Epithelial cell of proximal tubule (primary cell): ENCODE measurements at regions not wholly inside any gene's neighbourhood (a gene's known extent, or its start where the extent isn't known, plus 50 kb on each side); places are given as distances from the start of the nearest gene placed in this dataset.

Source experiments
- DNase-seq: peaks from one replicate; pipeline ENCODE4 v3.0.0-alpha.2; 2011; ENCODE audit warnings: low read depth
- H3K4me3 ChIP-seq: 2 replicates; pipeline ENCODE4 v1.5.1; 2011; ENCODE audit warnings: low read depth, mild to moderate bottlenecking, low read length
- CTCF ChIP-seq: conservative IDR thresholded peaks from 2 replicates; pipeline ENCODE4 v1.5.1; 2012; ENCODE audit warnings: low read depth, mild to moderate bottlenecking, low read length

DNA sequence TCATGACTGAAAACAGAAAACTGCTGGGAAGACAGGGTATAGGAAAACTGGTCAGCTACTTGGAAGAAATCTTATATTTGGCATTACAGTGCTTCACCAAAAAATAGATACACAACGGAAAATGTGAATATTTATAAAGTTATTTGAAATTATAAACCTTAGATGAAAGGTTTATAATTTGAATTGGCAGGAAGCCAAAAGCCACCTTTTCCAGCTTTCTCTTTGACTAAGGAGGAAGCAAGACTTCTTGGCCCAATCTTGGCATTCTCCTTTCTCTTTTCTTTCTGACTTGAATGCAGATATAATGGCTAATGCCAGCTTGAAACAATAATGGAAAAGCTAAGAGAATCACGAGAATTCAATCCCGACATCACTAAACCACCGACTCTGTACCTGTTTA lies 196.5 kb upstream of the PIK3C3 start:
- no peak for TF ChIP-seq CTCF
- no peak for DNase-seq
- no peak overlapping the region for H3K4me3 ChIP-seq

- TF ChIP-seq CTCF, result no peak
- H3K4me3 ChIP-seq, result no peak overlapping the region
- no peak for DNase-seq
Observed at GRCh38 chr18:41756141-41756540, 198.9 kb upstream of the PIK3C3 start.

- no peak overlapping the region for H3K4me3 ChIP-seq
- DNase-seq, result no peak
- TF ChIP-seq CTCF, result no peak
Observed at GRCh38 chr18:41754332-41754731, 200.7 kb upstream of the PIK3C3 start.

- H3K4me3 ChIP-seq, result no peak overlapping the region
- DNase-seq, result no peak
- TF ChIP-seq CTCF, result no peak
Observed at GRCh38 chr18:41753826-41754225, 201.2 kb upstream of the PIK3C3 start.

GRCh38 chr18:41752826-41753225 lies 202.2 kb upstream of the PIK3C3 start:
- no peak overlapping the region for H3K4me3 ChIP-seq
- DNase-seq, result no peak
- no peak for TF ChIP-seq CTCF

- no peak for DNase-seq
- no peak overlapping the region for H3K4me3 ChIP-seq
- TF ChIP-seq CTCF, result no peak
Observed at GRCh38 chr18:41751652-41752051, 203.4 kb upstream of the PIK3C3 start.

DNA sequence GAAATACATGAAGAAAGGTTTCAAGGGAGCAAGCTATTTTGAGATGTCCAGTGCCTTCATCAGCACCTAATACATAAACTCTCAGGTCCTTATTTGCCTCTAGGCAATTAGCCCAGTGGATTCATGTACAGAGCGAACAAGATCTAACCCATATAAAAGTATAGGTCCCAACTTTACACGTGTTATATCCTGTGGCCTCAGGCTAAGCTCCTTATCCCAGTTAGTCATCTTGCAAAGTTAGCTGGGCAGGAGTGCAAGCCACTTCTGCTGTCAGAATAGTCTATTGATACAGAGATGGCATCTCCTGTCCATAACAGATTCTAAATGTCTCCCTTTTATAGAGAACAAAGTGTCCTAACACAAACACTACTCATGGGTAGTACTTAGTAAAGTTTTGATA lies 203.9 kb upstream of the PIK3C3 start:
- DNase-seq, result no peak
- TF ChIP-seq CTCF, result no peak
- no peak overlapping the region for H3K4me3 ChIP-seq
